ENCODE measurements at regions not wholly inside any gene's neighbourhood (a gene's known extent, or its start where the extent isn't known, plus 50 kb on each side); places are given as distances from the start of the nearest gene placed in this dataset.

- Histone ChIP-seq H3K27ac (ENCODE audit: low read depth, low read length) (no peak overlapping the region), H3K36me3 (ENCODE audit: insufficient read depth, low read length) (no peaks in the 10 kb centered on the region), H3K4me3 (ENCODE audit: low read length) (no peak overlapping the region), H3K9me3 (ENCODE audit: low read length) (no peaks in the 10 kb centered on the region), H3K27me3 (ENCODE audit: insufficient read depth, low read length, poor library complexity, severe bottlenecking) (no peaks in the 10 kb centered on the region), H3K4me1 (ENCODE audit: insufficient read depth, low read length) (no peaks in the 10 kb centered on the region)
- Mint-ChIP-seq H3K9me3 (no peaks in the 10 kb centered on the region), H3K36me3 (no peaks in the 10 kb centered on the region), H3K4me1 (no peaks in the 10 kb centered on the region), H3K4me3 (no peak overlapping the region), H3K27me3 (peaks cover 15 to 19% of the 10 kb centered on the region in 2 donors), H3K27ac (no peak overlapping the region)
- ChIA-PET CTCF (no interaction called here), POLR2A (no interaction called here)
- DNase-seq = no peak
These were observed 220.0 kb downstream of the ABHD5 start for GRCh38 chr3:43910750-43911149.

GRCh38 chr3:43913036-43913948, 222.6 kb downstream of the ABHD5 start:
- CTCF ChIA-PET = no interaction called here
- no peaks in the 10 kb centered on the region for H3K27me3 ChIP-seq (ENCODE audit: insufficient read depth, low read length, poor library complexity, severe bottlenecking)
- peaks cover 10 to 16% of the 10 kb centered on the region in 2 donors for H3K27me3 Mint-ChIP-seq
- no peaks in the 10 kb centered on the region for H3K4me1 Mint-ChIP-seq
- DNase-seq = no peak
- no peak overlapping the region for H3K27ac ChIP-seq (ENCODE audit: low read depth, low read length)
- H3K4me3 Mint-ChIP-seq = no peak overlapping the region
- H3K4me3 ChIP-seq (ENCODE audit: low read length) = no peak overlapping the region
- POLR2A ChIA-PET = no interaction called here
- H3K36me3 ChIP-seq (ENCODE audit: insufficient read depth, low read length) = no peaks in the 10 kb centered on the region
- H3K4me1 ChIP-seq (ENCODE audit: insufficient read depth, low read length) = no peaks in the 10 kb centered on the region
- H3K27ac Mint-ChIP-seq = no peak overlapping the region
- no peaks in the 10 kb centered on the region for H3K36me3 Mint-ChIP-seq
- peaks cover 0 to 5% (median 0%) of the 10 kb centered on the region in 5 donors for H3K9me3 Mint-ChIP-seq
- H3K9me3 ChIP-seq (ENCODE audit: low read length) = no peaks in the 10 kb centered on the region

- H3K27me3 Mint-ChIP-seq = peaks cover 10 to 16% of the 10 kb centered on the region in 2 donors
- Histone ChIP-seq H3K4me1 (ENCODE audit: insufficient read depth, low read length) (no peaks in the 10 kb centered on the region), H3K36me3 (ENCODE audit: insufficient read depth, low read length) (no peaks in the 10 kb centered on the region), H3K27ac (ENCODE audit: low read depth, low read length) (no peak overlapping the region), H3K4me3 (ENCODE audit: low read length) (no peak overlapping the region), H3K9me3 (ENCODE audit: low read length) (no peaks in the 10 kb centered on the region), H3K27me3 (ENCODE audit: insufficient read depth, low read length, poor library complexity, severe bottlenecking) (no peaks in the 10 kb centered on the region)
- no peak for DNase-seq
- no peaks in the 10 kb centered on the region for H3K4me1 Mint-ChIP-seq
- no peak overlapping the region for H3K27ac Mint-ChIP-seq
- H3K9me3 Mint-ChIP-seq = peaks cover 0 to 5% (median 0%) of the 10 kb centered on the region in 5 donors
- no peak overlapping the region for H3K4me3 Mint-ChIP-seq
- no peaks in the 10 kb centered on the region for H3K36me3 Mint-ChIP-seq
- ChIA-PET POLR2A (no interaction called here), CTCF (no interaction called here)
These were observed 223.5 kb downstream of the ABHD5 start for GRCh38 chr3:43914269-43914668.

GRCh38 chr3:43915546-43915945, 224.8 kb downstream of the ABHD5 start:
- ChIA-PET CTCF (no interaction called here), POLR2A (no interaction called here)
- no peak overlapping the region for H3K27ac ChIP-seq (ENCODE audit: low read depth, low read length)

DNA sequence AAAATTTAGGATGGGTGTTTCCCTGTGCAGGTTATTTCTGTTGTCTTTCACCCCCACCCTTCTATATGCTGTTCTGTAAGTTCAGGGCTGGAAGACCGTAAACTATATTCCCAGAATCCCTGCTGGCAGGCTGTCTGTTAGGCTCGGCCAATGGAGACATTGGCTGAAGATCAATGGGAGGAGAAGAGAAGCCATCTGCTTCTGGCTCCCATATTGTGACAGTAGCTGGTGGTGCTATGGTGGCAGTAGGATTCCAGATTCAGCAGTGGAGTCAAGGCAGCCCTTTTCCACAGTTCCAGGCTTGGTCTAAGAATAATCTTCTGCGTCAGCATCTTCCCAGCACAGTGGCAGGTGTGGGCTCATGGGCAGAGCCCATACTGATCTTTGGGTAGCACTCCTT, 226.6 kb downstream of the ABHD5 start:
- ChIA-PET POLR2A (no interaction called here), CTCF (interaction anchor here (1.0 kb wide), 1 partner anchor 20 kb away, joined by 3 read pairs; no protein-coding TSS in a partner anchor)
- Mint-ChIP-seq H3K4me3 (no peak overlapping the region), H3K36me3 (no peaks in the 10 kb centered on the region), H3K27me3 (peaks cover 17 to 29% of the 10 kb centered on the region in 2 donors), H3K9me3 (peaks cover 0 to 5% (median 2%) of the 10 kb centered on the region in 5 donors), H3K4me1 (no peaks in the 10 kb centered on the region), H3K27ac (no peak overlapping the region)
- Histone ChIP-seq H3K4me1 (ENCODE audit: insufficient read depth, low read length) (no peaks in the 10 kb centered on the region), H3K36me3 (ENCODE audit: insufficient read depth, low read length) (no peaks in the 10 kb centered on the region), H3K4me3 (ENCODE audit: low read length) (no peak overlapping the region), H3K27me3 (ENCODE audit: insufficient read depth, low read length, poor library complexity, severe bottlenecking) (peaks cover 3% of the 10 kb centered on the region), H3K9me3 (ENCODE audit: low read length) (no peaks in the 10 kb centered on the region), H3K27ac (ENCODE audit: low read depth, low read length) (no peak overlapping the region)
- DNase-seq = no peak

More at GRCh38 chr3:43915546-43915945, 224.8 kb downstream of the ABHD5 start:
- no peak for DNase-seq
- H3K9me3 Mint-ChIP-seq = peaks cover 0 to 5% (median 2%) of the 10 kb centered on the region in 5 donors
- H3K27ac Mint-ChIP-seq = no peak overlapping the region
- no peaks in the 10 kb centered on the region for H3K36me3 Mint-ChIP-seq
- H3K27me3 ChIP-seq (ENCODE audit: insufficient read depth, low read length, poor library complexity, severe bottlenecking) = no peaks in the 10 kb centered on the region
- H3K4me1 ChIP-seq (ENCODE audit: insufficient read depth, low read length) = no peaks in the 10 kb centered on the region
- no peak overlapping the region for H3K4me3 Mint-ChIP-seq
- no peaks in the 10 kb centered on the region for H3K36me3 ChIP-seq (ENCODE audit: insufficient read depth, low read length)
- no peaks in the 10 kb centered on the region for H3K4me1 Mint-ChIP-seq
- H3K4me3 ChIP-seq (ENCODE audit: low read length) = no peak overlapping the region
- H3K9me3 ChIP-seq (ENCODE audit: low read length) = no peaks in the 10 kb centered on the region
- peaks cover 14 to 18% of the 10 kb centered on the region in 2 donors for H3K27me3 Mint-ChIP-seq

GRCh38 chr3:43919029-43919428, 228.3 kb downstream of the ABHD5 start:
- Mint-ChIP-seq H3K36me3 (no peaks in the 10 kb centered on the region), H3K4me1 (no peaks in the 10 kb centered on the region), H3K4me3 (no peak overlapping the region), H3K27ac (no peak overlapping the region), H3K27me3 (peaks cover 18 to 46% of the 10 kb centered on the region in 2 donors), H3K9me3 (peaks cover 0 to 5% (median 2%) of the 10 kb centered on the region in 5 donors)
- Histone ChIP-seq H3K36me3 (ENCODE audit: insufficient read depth, low read length) (no peaks in the 10 kb centered on the region), H3K4me1 (ENCODE audit: insufficient read depth, low read length) (no peaks in the 10 kb centered on the region), H3K27ac (ENCODE audit: low read depth, low read length) (no peak overlapping the region), H3K4me3 (ENCODE audit: low read length) (no peak overlapping the region), H3K27me3 (ENCODE audit: insufficient read depth, low read length, poor library complexity, severe bottlenecking) (peaks cover 12% of the 10 kb centered on the region), H3K9me3 (ENCODE audit: low read length) (no peaks in the 10 kb centered on the region)
- ChIA-PET CTCF (no interaction called here), POLR2A (no interaction called here)
- DNase-seq = no peak

GRCh38 chr3:43921056-43921648, 230.4 kb downstream of the ABHD5 start:
- no peaks in the 10 kb centered on the region for H3K9me3 ChIP-seq (ENCODE audit: low read length)
- no peak overlapping the region for H3K27ac ChIP-seq (ENCODE audit: low read depth, low read length)
- H3K27me3 ChIP-seq (ENCODE audit: insufficient read depth, low read length, poor library complexity, severe bottlenecking) = peaks cover 12% of the 10 kb centered on the region
- H3K27me3 Mint-ChIP-seq = peaks cover 26 to 52% of the 10 kb centered on the region in 2 donors
- H3K4me3 ChIP-seq (ENCODE audit: low read length) = no peak overlapping the region
- CTCF ChIA-PET = no interaction called here
- H3K4me1 ChIP-seq (ENCODE audit: insufficient read depth, low read length) = no peaks in the 10 kb centered on the region
- H3K4me3 Mint-ChIP-seq = no peak overlapping the region
- POLR2A ChIA-PET = no interaction called here
- H3K9me3 Mint-ChIP-seq = peaks cover 0 to 6% (median 5%) of the 10 kb centered on the region in 5 donors
- H3K27ac Mint-ChIP-seq = no peak overlapping the region
- no peaks in the 10 kb centered on the region for H3K36me3 Mint-ChIP-seq
- no peak for DNase-seq
- H3K36me3 ChIP-seq (ENCODE audit: insufficient read depth, low read length) = no peaks in the 10 kb centered on the region
- H3K4me1 Mint-ChIP-seq = no peaks in the 10 kb centered on the region

- H3K27ac Mint-ChIP-seq = peak overlapping the region in 1 of 8 donors; percentile 47
- Histone ChIP-seq H3K4me3 (ENCODE audit: low read length) (no peak overlapping the region), H3K9me3 (ENCODE audit: low read length) (no peaks in the 10 kb centered on the region), H3K4me1 (ENCODE audit: insufficient read depth, low read length) (no peaks in the 10 kb centered on the region), H3K27me3 (ENCODE audit: insufficient read depth, low read length, poor library complexity, severe bottlenecking) (peaks cover 12% of the 10 kb centered on the region), H3K27ac (ENCODE audit: low read depth, low read length) (no peak overlapping the region), H3K36me3 (ENCODE audit: insufficient read depth, low read length) (no peaks in the 10 kb centered on the region)
- no peak for DNase-seq
- CTCF ChIA-PET = no interaction called here
- no peaks in the 10 kb centered on the region for H3K36me3 Mint-ChIP-seq
- POLR2A ChIA-PET = no interaction called here
- peaks cover 26 to 55% of the 10 kb centered on the region in 2 donors for H3K27me3 Mint-ChIP-seq
- H3K9me3 Mint-ChIP-seq = peaks cover 0 to 5% (median 2%) of the 10 kb centered on the region in 5 donors
- H3K4me3 Mint-ChIP-seq = no peak overlapping the region
- no peaks in the 10 kb centered on the region for H3K4me1 Mint-ChIP-seq
These were observed 231.6 kb downstream of the ABHD5 start for GRCh38 chr3:43922374-43922773.
